H1 (cell line): ENCODE measurements at regions not wholly inside any gene's neighbourhood (a gene's known extent, or its start where the extent isn't known, plus 50 kb on each side); places are given as distances from the start of the nearest gene placed in this dataset.

Experiments used
- CTCF ChIA-PET: fragments of 300-600 bp; sonication (Branson Sonifier 250); formaldehyde crosslinking; loops from one replicate; lab custom pipeline; 2021; ENCODE audit not compliant: partially characterized antibody; lab: Charles Lee
- POLR2A ChIA-PET: fragments of 300-600 bp; sonication (Branson Sonifier 250); formaldehyde crosslinking; loops from one replicate; lab custom pipeline; 2021; ENCODE audit warnings: inconsistent platforms; ENCODE audit not compliant: partially characterized antibody; lab: Charles Lee
- DNase-seq, 2 experiments: peaks; one replicate each; pipeline versions ENCODE4 v3.0.0 to v3.0.0-alpha.2; 2010 to 2022; ENCODE audit warnings: low spot score in 2 of 2, low read depth in 1 of 2, mixed read lengths in 1 of 2
- FAIRE-seq: peaks from 2 replicates; lab custom pipeline; 2011; peaks lifted over from hg19 to GRCh38; lab: Jason Lieb, UNC
- H2AFZ ChIP-seq: 2 replicates; pipeline ENCODE4 v1.8.1; 2012; ENCODE audit warnings: low read length, inconsistent platforms
- H2AK5ac ChIP-seq: 2 replicates; pipeline ENCODE4 v1.6.1; 2013; ENCODE audit warnings: low read depth, low read length
- H2BK120ac ChIP-seq: replicated peaks from 2 replicates; pipeline ENCODE3; 2013; ENCODE audit warnings: low read depth, low read length, inconsistent platforms
- H2BK12ac ChIP-seq: 2 replicates; pipeline ENCODE4 v1.6.1; 2013; ENCODE audit warnings: low read depth, low read length
- H2BK15ac ChIP-seq: 2 replicates; pipeline ENCODE4 v1.6.1; 2013; ENCODE audit warnings: low read length
- H2BK20ac ChIP-seq: 2 replicates; pipeline ENCODE4 v1.6.1; 2013; ENCODE audit warnings: low read length
- H2BK5ac ChIP-seq: 2 replicates; pipeline ENCODE4 v1.6.1; 2013; ENCODE audit warnings: low read depth, low read length
- H3K14ac ChIP-seq: 2 replicates; pipeline ENCODE4 v1.6.1; 2013; ENCODE audit warnings: inconsistent platforms; ENCODE audit not compliant: insufficient read length
- H3K18ac ChIP-seq: 2 replicates; pipeline ENCODE4 v1.6.1; 2013; ENCODE audit warnings: low read length; ENCODE audit errors: extremely low read depth
- H3K23ac ChIP-seq: 2 replicates; pipeline ENCODE4 v1.6.1; 2013; ENCODE audit warnings: inconsistent platforms; ENCODE audit not compliant: insufficient read length
- H3K23me2 ChIP-seq: 2 replicates; pipeline ENCODE4 v1.6.1; 2013; ENCODE audit warnings: low read depth, low read length
- H3K27ac ChIP-seq: 2 replicates; pipeline ENCODE4 v1.6.1; 2011; ENCODE audit warnings: low read depth, low read length, inconsistent platforms
- H3K27me3 ChIP-seq, 4 experiments: replicated peaks in 1 of 4; 1 replicate in 1 of 4; 2 replicates in 3 of 4; pipeline versions ENCODE4 v1.6.1 to v1.8.1; 2011 to 2013; ENCODE audit warnings: low read length in 3 of 4, mild to moderate bottlenecking in 3 of 4, inconsistent platforms in 2 of 4, mixed read lengths in 2 of 4, moderate library complexity in 1 of 4; ENCODE audit not compliant: control insufficient read depth in 3 of 4, insufficient read depth in 3 of 4; ENCODE audit errors: extremely low read depth in 1 of 4
- H3K36me3 ChIP-seq, 4 experiments: 2 replicates each; pipeline versions ENCODE4 v1.6.1 to v1.8.1; 2011 to 2013; ENCODE audit warnings: mild to moderate bottlenecking in 4 of 4, low read length in 3 of 4, moderate library complexity in 2 of 4, control low read depth in 1 of 4, inconsistent platforms in 1 of 4; ENCODE audit not compliant: insufficient read depth in 4 of 4, control insufficient read depth in 2 of 4
- H3K4ac ChIP-seq: replicated peaks from 2 replicates; pipeline ENCODE3; 2013; ENCODE audit warnings: low read length, low read depth, mixed read lengths, inconsistent platforms; ENCODE audit not compliant: insufficient read length
- H3K4me1 ChIP-seq, 4 experiments: replicated peaks in 1 of 4; 1 replicate in 1 of 4; 2 replicates in 3 of 4; pipeline versions ENCODE4 v1.6.1 to v1.8.1; 2011 to 2013; ENCODE audit warnings: low read length in 3 of 4, inconsistent platforms in 2 of 4, mixed read lengths in 1 of 4; ENCODE audit not compliant: insufficient read depth in 4 of 4, control insufficient read depth in 3 of 4
- H3K4me2 ChIP-seq, 2 experiments: 2 replicates each; pipeline versions ENCODE4 v1.6.1 to v1.8.1; 2011 to 2013; ENCODE audit warnings: low read depth in 2 of 2, low read length in 2 of 2, control low read depth in 1 of 2, inconsistent platforms in 1 of 2, mild to moderate bottlenecking in 1 of 2; ENCODE audit not compliant: insufficient read depth in 1 of 2
- H3K4me3 ChIP-seq, 4 experiments: fragments of 200-600, 300-600 bp in 1 of 4; sonication (generic), shearing (Covaris generic), sonication (Bioruptor Twin) in 1 of 4; 2 replicates each; pipeline versions ENCODE4 v1.5.1 to v1.8.1; 2011 to 2016; ENCODE audit warnings: low read length in 4 of 4, low read depth in 3 of 4, control low read depth in 2 of 4, inconsistent platforms in 2 of 4, mild to moderate bottlenecking in 2 of 4, mixed read lengths in 1 of 4, moderate library complexity in 1 of 4; ENCODE audit not compliant: insufficient read depth in 2 of 4; ENCODE audit errors: extremely low read depth in 1 of 4
- H3K56ac ChIP-seq: replicated peaks from 2 replicates; pipeline ENCODE3; 2013; ENCODE audit warnings: low read depth, mild to moderate bottlenecking, mixed read lengths, low read length, inconsistent platforms; ENCODE audit not compliant: insufficient read length
- H3K79me1 ChIP-seq: 2 replicates; pipeline ENCODE4 v1.6.1; 2013; ENCODE audit warnings: low read depth, low read length, control low read depth
- H3K79me2 ChIP-seq, 2 experiments: 2 replicates each; pipeline versions ENCODE4 v1.6.1 to v1.8.1; 2012 to 2013; ENCODE audit warnings: low read length in 2 of 2, mild to moderate bottlenecking in 2 of 2, inconsistent platforms in 1 of 2; ENCODE audit not compliant: insufficient read depth in 2 of 2, control insufficient read depth in 1 of 2
- H3K9ac ChIP-seq, 4 experiments: replicated peaks in 1 of 4; 1 replicate in 1 of 4; 2 replicates in 3 of 4; pipeline versions ENCODE4 v1.6.1 to v1.8.1; 2011 to 2013; ENCODE audit warnings: low read depth in 3 of 4, low read length in 3 of 4, control low read depth in 2 of 4, mild to moderate bottlenecking in 2 of 4, moderate library complexity in 2 of 4, inconsistent platforms in 1 of 4; ENCODE audit errors: extremely low read depth in 1 of 4
- H3K9me3 ChIP-seq, 2 experiments: 2 replicates each; pipeline versions ENCODE4 v1.6.1 to v1.8.1; 2012 to 2013; ENCODE audit warnings: mild to moderate bottlenecking in 2 of 2, moderate library complexity in 2 of 2, control low read depth in 1 of 2, inconsistent platforms in 1 of 2, low read depth in 1 of 2, low read length in 1 of 2, mixed read lengths in 1 of 2; ENCODE audit not compliant: insufficient read depth in 2 of 2
- H4K20me1 ChIP-seq, 2 experiments: replicated peaks in 1 of 2; 2 replicates each; pipeline versions ENCODE3 to v1.8.1; 2011 to 2013; ENCODE audit warnings: inconsistent platforms in 2 of 2, low read length in 2 of 2, mild to moderate bottlenecking in 1 of 2; ENCODE audit not compliant: insufficient read depth in 2 of 2, control insufficient read depth in 1 of 2
- H4K5ac ChIP-seq: 2 replicates; pipeline ENCODE4 v1.6.1; 2013; ENCODE audit warnings: low read length, low read depth, mixed read lengths, inconsistent platforms; ENCODE audit not compliant: insufficient read length
- H4K8ac ChIP-seq: 2 replicates; pipeline ENCODE4 v1.8.0; 2013; ENCODE audit warnings: mild to moderate bottlenecking, moderate library complexity, low read length, inconsistent platforms; ENCODE audit not compliant: insufficient read depth; ENCODE audit errors: extremely low read depth
- H4K91ac ChIP-seq: replicated peaks from 2 replicates; pipeline ENCODE3; 2013; ENCODE audit warnings: low read length, mixed read lengths, inconsistent platforms; ENCODE audit not compliant: insufficient read length
- CBX8 ChIP-seq: fragments of 300-800, 300-1000 bp; sonication (generic); IDR thresholded peaks from 2 replicates; pipeline ENCODE4 v1.7.1; 2016; ENCODE audit warnings: low read depth, low read length, borderline replicate concordance
- CHD1 ChIP-seq: IDR thresholded peaks from 2 replicates; pipeline ENCODE4 v1.6.1; 2012; ENCODE audit warnings: low read depth, low read length, improper control_type of control experiment
- PHF8 ChIP-seq: fragments of 200-600 bp; sonication (generic); conservative IDR thresholded peaks from 2 replicates; pipeline ENCODE4 v1.7.1; 2012; ENCODE audit warnings: low read depth, mild to moderate bottlenecking, inconsistent platforms, low read length, moderate library complexity
- RAD21 ChIP-seq, 2 experiments: IDR thresholded peaks in 1 of 2; conservative IDR thresholded peaks in 1 of 2; 2 replicates each; pipeline ENCODE4 v1.6.1; 2011; ENCODE audit warnings: low read depth in 2 of 2, low read length in 2 of 2, improper control_type of control experiment in 1 of 2, inconsistent platforms in 1 of 2, mild to moderate bottlenecking in 1 of 2, moderate library complexity in 1 of 2
- WGBS, 2 experiments: shearing (Covaris generic) in 1 of 2; methylation state at CpG; one replicate each; pipeline versions ENCODE4 v1.1.6 to v1.1.7; 2013 to 2015; ENCODE audit warnings: low lambda C conversion rate in 2 of 2, mixed read lengths in 2 of 2, inconsistent platforms in 1 of 2, low coverage in 1 of 2, missing lambda C conversion rate in 1 of 2; ENCODE audit not compliant: insufficient replicate concordance in 2 of 2, insufficient coverage in 1 of 2, insufficient read length in 1 of 2; ENCODE audit errors: extremely low coverage in 1 of 2, missing lambda C conversion rate in 1 of 2; 5-methylcytosine and 5-hydroxymethylcytosine counted together

- H2BK5ac ChIP-seq, result no peak overlapping the region
- H3K27ac ChIP-seq, result no peak overlapping the region
- no peak overlapping the region for H4K8ac ChIP-seq
- no peaks in the 10 kb centered on the region for H4K20me1 ChIP-seq
- H2BK15ac ChIP-seq, result no peak overlapping the region
- no peaks in the 10 kb centered on the region for H3K36me3 ChIP-seq
- no peak overlapping the region for H4K5ac ChIP-seq
- no peak overlapping the region for H3K14ac ChIP-seq
- WGBS, 2 experiments, result 96% methylated on average over 2 of the region's 2 CpGs; no CpG with 5 or more reads in 1 of the 2 experiments
- H3K4ac ChIP-seq, result no peak overlapping the region
- ChIA-PET CTCF (interaction anchor here (0.7 kb wide), 1 partner anchor 11 kb away, joined by 3 read pairs; no protein-coding TSS in a partner anchor), POLR2A (no interaction called here)
- no peak overlapping the region for H2BK20ac ChIP-seq
- no peak overlapping the region for H3K4me3 ChIP-seq
- H3K9me3 ChIP-seq, result no peaks in the 10 kb centered on the region
- no peak overlapping the region for H2BK12ac ChIP-seq
- no peak overlapping the region for H3K4me2 ChIP-seq
- H3K79me2 ChIP-seq, result no peaks in the 10 kb centered on the region
- no peaks in the 10 kb centered on the region for H3K27me3 ChIP-seq
- H3K56ac ChIP-seq, result no peak overlapping the region
- no peak overlapping the region for H4K91ac ChIP-seq
- no peak overlapping the region for H3K9ac ChIP-seq
- no peak overlapping the region for H3K23ac ChIP-seq
- H2AFZ ChIP-seq, result no peak overlapping the region
- DNase-seq (no peak), FAIRE-seq (no peak)
- H2AK5ac ChIP-seq, result no peak overlapping the region
- no peak overlapping the region for H3K18ac ChIP-seq
- H3K4me1 ChIP-seq, result no peaks in the 10 kb centered on the region; a peak in 1 of 7 replicates
- H3K79me1 ChIP-seq, result no peaks in the 10 kb centered on the region; the same call in 1 of the 2 replicates
- no peak overlapping the region for H2BK120ac ChIP-seq
- no peaks in the 10 kb centered on the region for H3K23me2 ChIP-seq
- no peak for TF ChIP-seq CBX8
- TF ChIP-seq RAD21 (IDR thresholded peaks at IDR 0.05 in 1 of 2, conservative IDR thresholded peaks at IDR 0.05 in 1 of 2; ENCODE audit: low read depth in 2 of 2, low read length in 2 of 2), result no peak
- TF ChIP-seq PHF8, result no peak
- TF ChIP-seq CHD1, result no peak
Measured at GRCh38 chr6:16840725-16841124, 79.5 kb upstream of the ATXN1 start.
